Loucy (cell line): ENCODE measurements at regions not wholly inside any gene's neighbourhood (a gene's known extent, or its start where the extent isn't known, plus 50 kb on each side); places are given as distances from the start of the nearest gene placed in this dataset.

Experiments
- H2AFZ ChIP-seq: fragments of 200-600 bp; sonication (generic); 2 replicates; pipeline ENCODE4 v1.6.0; 2016; ENCODE audit warnings: antibody characterized with exemption, mild to moderate bottlenecking, low read length, moderate library complexity
- H3F3A ChIP-seq: fragments of 200-600 bp; 2 replicates; pipeline ENCODE4 v1.6.0; 2016; ENCODE audit warnings: antibody characterized with exemption, low read depth, mild to moderate bottlenecking
- H3K27me3 ChIP-seq: fragments of 200-600 bp; sonication (generic); 2 replicates; pipeline ENCODE4 v1.6.1; 2014; ENCODE audit warnings: low read length, mild to moderate bottlenecking; ENCODE audit not compliant: insufficient read depth, poor library complexity, severe bottlenecking
- H3K36me3 ChIP-seq: fragments of 200-600 bp; sonication (generic); 2 replicates; pipeline ENCODE4 v1.6.1; 2016; ENCODE audit warnings: low read length; ENCODE audit not compliant: insufficient read depth
- H3K4me1 ChIP-seq: fragments of 200-600 bp; sonication (generic); 2 replicates; pipeline ENCODE4 v1.5.1; 2014; ENCODE audit warnings: low read length, mild to moderate bottlenecking; ENCODE audit not compliant: insufficient read depth, poor library complexity, severe bottlenecking
- H3K4me2 ChIP-seq: fragments of 200-600 bp; sonication (generic); 2 replicates; pipeline ENCODE4 v1.6.0; 2014; ENCODE audit warnings: antibody characterized with exemption, low read length, low read depth, mild to moderate bottlenecking; ENCODE audit not compliant: poor library complexity, severe bottlenecking
- H3K4me3 ChIP-seq: fragments of 200-600 bp; sonication (generic); 2 replicates; pipeline ENCODE4 v1.5.1; 2014; ENCODE audit warnings: low read length, mild to moderate bottlenecking, mixed read lengths; ENCODE audit not compliant: poor library complexity, severe bottlenecking
- H3K79me2 ChIP-seq: fragments of 200-600 bp; sonication (generic); 2 replicates; pipeline ENCODE4 v1.6.1; 2014; ENCODE audit warnings: low read length; ENCODE audit not compliant: insufficient read depth
- H3K9ac ChIP-seq: fragments of 200-600 bp; sonication (generic); 2 replicates; pipeline ENCODE4 v1.6.0; 2014; ENCODE audit warnings: mild to moderate bottlenecking, low read depth, low read length, moderate library complexity; ENCODE audit not compliant: poor library complexity, severe bottlenecking
- H3K9me2 ChIP-seq: fragments of 200-600 bp; sonication (generic); replicated peaks from 2 replicates; pipeline ENCODE4 v1.6.1; 2016; ENCODE audit warnings: low read depth, low read length, mixed read lengths
- H3K9me3 ChIP-seq: fragments of 200-600 bp; sonication (generic); 2 replicates; pipeline ENCODE4 v1.6.1; 2014; ENCODE audit warnings: mild to moderate bottlenecking, antibody characterized with exemption, low read length, low read depth; ENCODE audit not compliant: insufficient read depth
- H4K20me1 ChIP-seq: fragments of 200-600 bp; sonication (generic); 2 replicates; pipeline ENCODE4 v1.6.0; 2014; ENCODE audit warnings: antibody characterized with exemption, low read length, mild to moderate bottlenecking; ENCODE audit not compliant: insufficient read depth, poor library complexity, severe bottlenecking
- EZH2phosphoT487 ChIP-seq: fragments of 200-600 bp; IDR thresholded peaks from 2 replicates; pipeline ENCODE4 v1.6.1; 2018; ENCODE audit warnings: antibody characterized with exemption, mild to moderate bottlenecking, moderate library complexity, borderline replicate concordance
- TF ChIP-seq, protein P1 (sequence below): fragments of 200-600 bp; sonication (generic); conservative IDR thresholded peaks from 2 replicates; pipeline ENCODE4 v1.5.1; 2014; ENCODE audit warnings: mild to moderate bottlenecking, antibody characterized with exemption, low read length

DNA sequence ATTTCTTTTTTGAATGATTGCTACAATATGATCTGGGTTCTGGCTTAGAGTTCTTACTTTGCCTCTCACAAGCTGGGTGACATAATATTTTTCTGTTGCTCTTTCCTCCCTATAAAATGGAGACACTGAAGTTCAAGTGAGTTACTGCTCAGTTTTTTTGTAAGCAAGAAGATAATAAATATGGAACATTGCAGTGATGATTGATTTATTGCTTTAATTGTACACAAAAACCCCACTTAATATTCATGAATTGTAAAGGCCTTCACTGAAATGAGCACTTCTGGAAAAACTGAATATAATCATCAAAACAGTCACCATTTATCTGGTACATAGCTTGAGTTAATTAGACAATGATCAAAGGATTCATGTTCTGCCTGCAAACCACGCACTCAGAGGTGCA, 71.8 kb upstream of the NAP1L1 start:
- Histone ChIP-seq H3K9me2 (no peaks in the 10 kb centered on the region), H3K79me2 (no peaks in the 10 kb centered on the region), H3F3A (no peaks in the 10 kb centered on the region), H3K9me3 (no peaks in the 10 kb centered on the region), H4K20me1 (no peaks in the 10 kb centered on the region), H2AFZ (no peak overlapping the region), H3K27me3 (no peaks in the 10 kb centered on the region), H3K4me3 (no peak overlapping the region), H3K9ac (no peak overlapping the region), H3K4me2 (no peak overlapping the region), H3K36me3 (no peaks in the 10 kb centered on the region), H3K4me1 (no peaks in the 10 kb centered on the region)
- no peak for TF ChIP-seq EZH2phosphoT487
- TF ChIP-seq, protein P1, sequence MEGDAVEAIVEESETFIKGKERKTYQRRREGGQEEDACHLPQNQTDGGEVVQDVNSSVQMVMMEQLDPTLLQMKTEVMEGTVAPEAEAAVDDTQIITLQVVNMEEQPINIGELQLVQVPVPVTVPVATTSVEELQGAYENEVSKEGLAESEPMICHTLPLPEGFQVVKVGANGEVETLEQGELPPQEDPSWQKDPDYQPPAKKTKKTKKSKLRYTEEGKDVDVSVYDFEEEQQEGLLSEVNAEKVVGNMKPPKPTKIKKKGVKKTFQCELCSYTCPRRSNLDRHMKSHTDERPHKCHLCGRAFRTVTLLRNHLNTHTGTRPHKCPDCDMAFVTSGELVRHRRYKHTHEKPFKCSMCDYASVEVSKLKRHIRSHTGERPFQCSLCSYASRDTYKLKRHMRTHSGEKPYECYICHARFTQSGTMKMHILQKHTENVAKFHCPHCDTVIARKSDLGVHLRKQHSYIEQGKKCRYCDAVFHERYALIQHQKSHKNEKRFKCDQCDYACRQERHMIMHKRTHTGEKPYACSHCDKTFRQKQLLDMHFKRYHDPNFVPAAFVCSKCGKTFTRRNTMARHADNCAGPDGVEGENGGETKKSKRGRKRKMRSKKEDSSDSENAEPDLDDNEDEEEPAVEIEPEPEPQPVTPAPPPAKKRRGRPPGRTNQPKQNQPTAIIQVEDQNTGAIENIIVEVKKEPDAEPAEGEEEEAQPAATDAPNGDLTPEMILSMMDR, result no peak

DNA sequence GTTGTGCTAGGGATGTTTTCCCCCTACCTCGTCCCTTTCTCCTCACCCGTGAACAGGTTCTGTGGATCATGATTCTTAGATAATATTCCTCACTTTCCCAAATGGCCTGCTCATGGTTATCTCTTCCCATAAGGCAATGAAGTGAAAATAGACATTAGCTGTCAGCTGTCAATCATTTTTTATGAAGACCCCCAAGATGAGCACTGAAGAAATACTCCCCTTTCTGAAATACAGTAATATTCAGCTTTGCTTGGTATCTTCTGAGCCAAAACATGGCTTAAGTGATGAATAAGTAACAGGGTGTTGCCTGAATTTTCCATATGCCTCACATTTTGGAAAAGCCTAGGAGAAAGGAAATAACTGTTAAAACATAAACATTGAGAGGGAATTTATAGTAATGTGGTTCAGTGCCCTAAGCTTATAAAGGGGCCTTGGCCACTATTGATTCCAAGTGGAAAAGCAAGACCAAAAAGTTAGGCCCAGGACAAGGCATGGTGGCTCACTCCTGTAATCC, 70.7 kb upstream of the NAP1L1 start:
- Histone ChIP-seq H3K4me3 (no peak overlapping the region), H3K9ac (no peak overlapping the region)

DNA sequence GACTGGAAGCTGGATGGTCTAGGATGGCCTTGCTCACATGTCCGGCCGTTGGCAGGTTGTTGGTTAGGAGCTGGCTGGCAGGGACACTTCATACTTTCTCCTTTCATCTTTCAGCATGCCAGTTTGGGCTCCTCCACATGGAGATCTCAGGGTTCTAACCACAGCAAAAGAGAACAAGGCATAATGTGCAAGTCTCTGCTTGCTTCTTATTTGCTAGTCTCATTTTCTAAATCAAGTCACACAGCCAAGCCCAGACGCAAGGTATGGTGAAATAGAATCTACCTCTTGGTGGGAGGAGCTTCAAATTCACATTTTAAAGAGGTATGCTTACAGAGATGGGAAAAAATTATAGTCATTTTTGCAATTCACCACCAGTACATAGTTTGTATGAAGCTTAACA, 69.1 kb upstream of the NAP1L1 start:
- Histone ChIP-seq H3K4me3 (no peak overlapping the region), H3F3A (no peaks in the 10 kb centered on the region), H3K9me2 (no peaks in the 10 kb centered on the region), H3K27me3 (no peaks in the 10 kb centered on the region), H3K4me1 (no peaks in the 10 kb centered on the region), H3K36me3 (no peaks in the 10 kb centered on the region), H3K79me2 (no peaks in the 10 kb centered on the region), H3K9me3 (no peaks in the 10 kb centered on the region), H3K4me2 (no peak overlapping the region), H4K20me1 (no peaks in the 10 kb centered on the region), H2AFZ (no peak overlapping the region), H3K9ac (no peak overlapping the region)
- TF ChIP-seq EZH2phosphoT487, result no peak
- TF ChIP-seq, protein P1, result no peak

More for the DNA sequence above, 70.7 kb upstream of the NAP1L1 start:
- H3K4me2 ChIP-seq, result no peak overlapping the region
- TF ChIP-seq, protein P1, result no peak
- TF ChIP-seq EZH2phosphoT487, result no peak
- H3K4me1 ChIP-seq, result no peaks in the 10 kb centered on the region
- H4K20me1 ChIP-seq, result no peaks in the 10 kb centered on the region
- H3K79me2 ChIP-seq, result no peaks in the 10 kb centered on the region
- no peaks in the 10 kb centered on the region for H3K9me3 ChIP-seq
- no peaks in the 10 kb centered on the region for H3K36me3 ChIP-seq
- no peaks in the 10 kb centered on the region for H3K9me2 ChIP-seq
- no peaks in the 10 kb centered on the region for H3K27me3 ChIP-seq
- H2AFZ ChIP-seq, result no peak overlapping the region
- no peaks in the 10 kb centered on the region for H3F3A ChIP-seq
